Activated naive CD8-positive, alpha-beta T cell (primary cell): ENCODE measurements at regions not wholly inside any gene's neighbourhood (a gene's known extent, or its start where the extent isn't known, plus 50 kb on each side); places are given as distances from the start of the nearest gene placed in this dataset.
"Not testable (repeated sequence)": the region's sequence is repeated elsewhere in the genome, so short reads cannot be mapped to it uniquely, and the experiment has no call there.

ENCODE experiments used
- H3K27ac Mint-ChIP-seq: one replicate; pipeline ENCODE4 v1.8.0; 2021; ENCODE audit warnings: mixed read lengths
- H3K27me3 Mint-ChIP-seq: one replicate; pipeline ENCODE4 v1.8.0; 2021; ENCODE audit warnings: mixed read lengths
- H3K36me3 Mint-ChIP-seq: one replicate; pipeline ENCODE4 v1.8.0; 2021; ENCODE audit warnings: mixed read lengths
- H3K4me1 Mint-ChIP-seq: one replicate; pipeline ENCODE4 v1.8.0; 2021; ENCODE audit warnings: low read depth, mixed read lengths
- H3K4me3 Mint-ChIP-seq: one replicate; pipeline ENCODE4 v1.8.0; 2021; ENCODE audit warnings: mild to moderate bottlenecking, mixed read lengths
- H3K9me3 Mint-ChIP-seq: one replicate; pipeline ENCODE4 v1.8.0; 2021; ENCODE audit warnings: low read depth, mixed read lengths

GRCh38 chr5:63211448-63212132 lies 633.0 kb downstream of the LRRC70 start:
- Mint-ChIP-seq H3K27me3 (no peaks in the 10 kb centered on the region), H3K27ac (no peak overlapping the region), H3K4me3 (no peak overlapping the region), H3K9me3 (peaks cover 12% of the 10 kb centered on the region), H3K36me3 (no peaks in the 10 kb centered on the region), H3K4me1 (no peaks in the 10 kb centered on the region)

DNA sequence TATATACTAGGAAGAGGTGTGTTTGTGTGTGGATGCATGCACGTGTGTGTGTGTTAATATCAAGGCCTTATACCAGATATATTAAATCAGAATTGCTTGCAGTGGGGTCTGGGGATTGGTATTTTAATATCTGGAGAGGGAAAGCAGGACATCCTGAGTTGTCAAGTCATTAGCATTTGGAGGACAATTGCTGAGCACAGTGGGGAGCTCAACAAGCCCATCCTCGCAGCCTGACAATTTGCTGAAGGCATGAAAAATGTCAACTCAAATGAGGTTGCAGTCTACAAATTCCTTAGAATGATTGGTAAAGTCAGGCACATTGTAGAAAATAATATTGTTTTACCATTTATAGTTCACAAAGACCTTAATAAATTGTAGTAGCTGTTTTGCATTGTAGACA lies 627.4 kb downstream of the LRRC70 start:
- Mint-ChIP-seq H3K9me3 (peaks cover 15% of the 10 kb centered on the region), H3K4me3 (no peak overlapping the region), H3K27ac (no peak overlapping the region), H3K27me3 (no peaks in the 10 kb centered on the region), H3K4me1 (no peaks in the 10 kb centered on the region), H3K36me3 (no peaks in the 10 kb centered on the region)

DNA sequence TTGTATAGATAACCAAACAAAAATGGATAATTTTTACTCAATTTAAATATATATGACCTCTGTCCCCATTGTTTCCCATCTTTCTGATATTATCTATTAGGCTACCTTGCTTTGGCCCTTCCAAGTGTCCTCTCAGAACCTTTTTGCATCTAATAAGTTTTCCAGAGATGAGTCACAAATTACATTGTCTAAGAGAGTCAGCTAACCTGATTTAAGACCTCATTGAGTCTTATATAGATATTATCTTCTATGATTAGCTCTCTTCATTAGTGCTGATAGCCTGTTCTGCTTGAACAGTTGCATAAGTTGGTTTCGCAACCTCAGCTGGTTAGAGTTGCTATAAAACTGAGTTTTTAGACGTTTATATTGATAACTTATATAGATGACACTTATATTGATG lies 623.1 kb downstream of the LRRC70 start:
- H3K4me1 Mint-ChIP-seq, result no peaks in the 10 kb centered on the region
- no peak overlapping the region for H3K4me3 Mint-ChIP-seq
- no peaks in the 10 kb centered on the region for H3K36me3 Mint-ChIP-seq
- H3K27ac Mint-ChIP-seq, result no peak overlapping the region
- peaks cover 7% of the 10 kb centered on the region for H3K9me3 Mint-ChIP-seq
- H3K27me3 Mint-ChIP-seq, result no peaks in the 10 kb centered on the region

- Mint-ChIP-seq H3K27me3 (no peaks in the 10 kb centered on the region), H3K9me3 (peaks cover 7% of the 10 kb centered on the region), H3K4me1 (no peaks in the 10 kb centered on the region), H3K27ac (no peak overlapping the region), H3K36me3 (no peaks in the 10 kb centered on the region), H3K4me3 (no peak overlapping the region)
Measured at GRCh38 chr5:63194126-63194525, 615.5 kb downstream of the LRRC70 start.

GRCh38 chr5:63180190-63180589 lies 601.6 kb downstream of the LRRC70 start:
- not testable (repeated sequence) for H3K27me3 Mint-ChIP-seq, H3K9me3 Mint-ChIP-seq, H3K4me1 Mint-ChIP-seq, H3K4me3 Mint-ChIP-seq, H3K27ac Mint-ChIP-seq, H3K36me3 Mint-ChIP-seq

DNA sequence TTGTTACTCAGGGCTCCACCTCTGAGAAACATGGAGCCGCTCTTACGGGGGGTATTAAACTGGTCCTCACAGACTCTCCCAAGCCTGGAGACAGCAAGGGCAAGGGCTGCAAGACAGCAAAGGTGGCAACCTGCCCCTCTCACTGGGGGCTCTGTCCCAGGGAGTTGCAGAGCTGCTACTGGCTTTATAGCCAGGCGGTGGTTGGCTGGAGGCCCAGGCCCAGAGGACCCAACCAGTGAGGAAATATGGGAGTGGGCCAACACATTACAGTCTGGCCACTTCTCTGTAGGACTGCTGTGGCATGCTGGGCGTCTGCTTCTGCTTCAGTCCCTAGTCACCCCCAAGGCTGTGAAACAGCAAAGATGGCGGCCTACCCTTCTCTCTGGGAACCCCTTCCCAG lies 597.2 kb downstream of the LRRC70 start:
- Mint-ChIP-seq H3K27ac (no peak overlapping the region), H3K36me3 (no peaks in the 10 kb centered on the region)

DNA sequence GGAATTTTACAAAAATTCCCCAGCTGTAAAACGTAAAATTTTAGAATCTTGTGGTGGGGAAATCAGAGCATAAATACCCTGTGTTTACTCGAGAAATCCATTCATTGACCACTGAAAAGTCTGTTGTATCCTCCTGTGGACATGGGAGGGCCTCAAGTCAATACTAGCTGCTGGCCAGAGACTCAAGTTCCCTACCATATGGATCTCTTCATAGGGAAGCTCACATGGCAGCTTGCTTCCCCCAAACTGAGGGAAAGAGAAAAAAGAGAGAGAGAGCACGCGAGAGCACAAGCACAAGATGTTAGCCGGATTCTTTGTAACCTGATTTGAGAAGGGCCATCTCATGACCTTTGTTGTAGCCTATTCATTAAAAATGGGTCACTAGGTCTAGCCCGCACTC lies 591.9 kb downstream of the LRRC70 start:
- Mint-ChIP-seq H3K9me3 (peaks cover 4% of the 10 kb centered on the region), H3K27ac (no peak overlapping the region), H3K27me3 (no peaks in the 10 kb centered on the region)

More for the DNA sequence above, 597.2 kb downstream of the LRRC70 start:
- no peaks in the 10 kb centered on the region for H3K27me3 Mint-ChIP-seq
- no peaks in the 10 kb centered on the region for H3K9me3 Mint-ChIP-seq
- no peak overlapping the region for H3K4me3 Mint-ChIP-seq
- no peaks in the 10 kb centered on the region for H3K4me1 Mint-ChIP-seq

GRCh38 chr5:63164838-63165535 lies 586.4 kb downstream of the LRRC70 start:
- no peaks in the 10 kb centered on the region for H3K36me3 Mint-ChIP-seq
- no peaks in the 10 kb centered on the region for H3K4me1 Mint-ChIP-seq
- H3K27ac Mint-ChIP-seq, result no peak overlapping the region
- H3K27me3 Mint-ChIP-seq, result no peaks in the 10 kb centered on the region
- peaks cover 4% of the 10 kb centered on the region for H3K9me3 Mint-ChIP-seq
- H3K4me3 Mint-ChIP-seq, result no peak overlapping the region

More for the DNA sequence above, 591.9 kb downstream of the LRRC70 start:
- H3K36me3 Mint-ChIP-seq, result no peaks in the 10 kb centered on the region
- no peaks in the 10 kb centered on the region for H3K4me1 Mint-ChIP-seq
- H3K4me3 Mint-ChIP-seq, result no peak overlapping the region

DNA sequence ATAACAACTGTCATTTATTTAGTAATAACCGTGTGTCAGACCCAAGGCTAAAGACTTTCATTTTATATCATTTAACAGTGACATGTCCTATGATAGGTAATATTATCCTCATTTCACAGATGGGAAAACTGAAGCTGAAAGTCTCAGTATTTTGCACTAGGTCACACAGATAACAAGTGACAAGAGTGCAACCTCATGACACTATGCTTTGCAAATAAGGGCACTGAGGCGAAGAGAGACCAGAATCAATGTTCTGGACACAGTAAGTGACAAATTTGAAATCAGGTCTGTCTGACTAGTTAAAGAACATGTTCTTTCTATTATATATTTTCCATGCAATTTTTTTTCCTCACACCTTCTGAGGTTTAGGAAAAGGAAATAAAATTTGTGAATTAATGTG lies 585.7 kb downstream of the LRRC70 start:
- no peak overlapping the region for H3K4me3 Mint-ChIP-seq
- H3K27me3 Mint-ChIP-seq, result no peaks in the 10 kb centered on the region
- no peaks in the 10 kb centered on the region for H3K4me1 Mint-ChIP-seq
- H3K27ac Mint-ChIP-seq, result no peak overlapping the region
- no peaks in the 10 kb centered on the region for H3K36me3 Mint-ChIP-seq
- peaks cover 4% of the 10 kb centered on the region for H3K9me3 Mint-ChIP-seq

DNA sequence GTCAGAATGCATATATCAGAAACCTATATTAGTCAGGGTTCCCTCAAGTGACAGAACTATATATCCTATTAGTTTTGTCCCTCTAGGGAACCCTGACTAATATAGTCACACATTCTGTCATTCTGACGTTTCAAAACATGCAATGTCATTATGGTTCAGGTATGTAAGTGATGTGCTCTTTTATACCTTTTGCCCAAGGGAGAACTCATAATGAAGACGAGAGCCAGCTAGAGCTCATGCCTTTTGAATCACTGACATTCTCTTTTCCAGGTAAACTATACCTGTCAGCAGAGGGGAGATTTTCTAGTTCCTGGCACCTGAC lies 576.7 kb downstream of the LRRC70 start:
- Mint-ChIP-seq H3K36me3 (no peaks in the 10 kb centered on the region), H3K9me3 (no peaks in the 10 kb centered on the region), H3K4me1 (no peaks in the 10 kb centered on the region), H3K4me3 (no peak overlapping the region), H3K27me3 (no peaks in the 10 kb centered on the region), H3K27ac (no peak overlapping the region)

- Mint-ChIP-seq H3K9me3 (no peaks in the 10 kb centered on the region), H3K36me3 (no peaks in the 10 kb centered on the region), H3K4me3 (no peak overlapping the region), H3K27me3 (no peaks in the 10 kb centered on the region), H3K4me1 (no peaks in the 10 kb centered on the region), H3K27ac (no peak overlapping the region)
Measured at GRCh38 chr5:63154476-63155309, 576.1 kb downstream of the LRRC70 start.

DNA sequence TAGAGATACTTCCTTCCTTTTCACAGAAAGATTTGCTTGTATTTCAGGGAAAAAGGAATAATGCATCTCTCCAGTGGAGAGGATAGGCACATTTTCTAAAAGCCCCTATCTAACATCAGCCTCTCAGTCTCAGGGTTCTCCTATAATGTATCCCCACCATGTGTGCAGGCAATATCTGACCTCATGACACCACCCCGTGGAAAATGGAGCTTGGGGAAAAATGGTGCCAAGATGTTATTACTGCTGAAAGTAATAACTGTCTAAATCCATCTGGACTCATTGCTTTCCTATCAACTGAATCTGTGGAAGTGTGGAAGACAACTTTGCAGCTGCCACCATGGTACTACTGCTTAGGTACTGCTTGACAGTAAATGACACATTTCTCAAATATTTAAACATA lies 574.3 kb downstream of the LRRC70 start:
- H3K36me3 Mint-ChIP-seq, result no peaks in the 10 kb centered on the region
- no peak overlapping the region for H3K4me3 Mint-ChIP-seq
- H3K27me3 Mint-ChIP-seq, result no peaks in the 10 kb centered on the region
- no peak overlapping the region for H3K27ac Mint-ChIP-seq
- H3K9me3 Mint-ChIP-seq, result peaks cover 6% of the 10 kb centered on the region
- no peaks in the 10 kb centered on the region for H3K4me1 Mint-ChIP-seq

DNA sequence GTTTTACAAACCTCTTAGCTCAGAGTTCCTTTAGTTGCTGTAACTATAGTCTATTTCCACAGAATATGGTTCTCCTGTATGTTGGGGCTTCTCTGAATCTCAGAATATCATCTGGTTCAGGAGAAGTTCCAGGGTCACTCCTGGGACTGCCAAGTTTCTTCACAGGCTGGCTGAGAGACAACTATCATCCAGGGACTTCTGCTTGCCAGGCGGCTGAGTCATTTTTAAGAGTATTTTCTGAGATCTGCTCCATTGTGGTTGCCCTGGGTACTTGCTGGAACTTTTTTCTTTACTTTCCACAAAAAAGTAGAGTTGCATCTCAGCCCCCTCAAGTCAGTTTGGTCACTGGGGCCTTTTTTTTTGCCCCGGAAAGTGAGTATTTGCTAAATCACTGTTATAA lies 566.5 kb downstream of the LRRC70 start:
- H3K27me3 Mint-ChIP-seq, result no peaks in the 10 kb centered on the region
- H3K4me1 Mint-ChIP-seq, result no peaks in the 10 kb centered on the region
- H3K27ac Mint-ChIP-seq, result no peak overlapping the region
- no peak overlapping the region for H3K4me3 Mint-ChIP-seq
- peaks cover 6% of the 10 kb centered on the region for H3K9me3 Mint-ChIP-seq
- no peaks in the 10 kb centered on the region for H3K36me3 Mint-ChIP-seq

- H3K27me3 Mint-ChIP-seq, result no peaks in the 10 kb centered on the region
- no peaks in the 10 kb centered on the region for H3K9me3 Mint-ChIP-seq
- H3K4me1 Mint-ChIP-seq, result no peaks in the 10 kb centered on the region
- H3K4me3 Mint-ChIP-seq, result no peak overlapping the region
- no peak overlapping the region for H3K27ac Mint-ChIP-seq
- no peaks in the 10 kb centered on the region for H3K36me3 Mint-ChIP-seq
Measured at GRCh38 chr5:63141591-63141990, 563.0 kb downstream of the LRRC70 start.

DNA sequence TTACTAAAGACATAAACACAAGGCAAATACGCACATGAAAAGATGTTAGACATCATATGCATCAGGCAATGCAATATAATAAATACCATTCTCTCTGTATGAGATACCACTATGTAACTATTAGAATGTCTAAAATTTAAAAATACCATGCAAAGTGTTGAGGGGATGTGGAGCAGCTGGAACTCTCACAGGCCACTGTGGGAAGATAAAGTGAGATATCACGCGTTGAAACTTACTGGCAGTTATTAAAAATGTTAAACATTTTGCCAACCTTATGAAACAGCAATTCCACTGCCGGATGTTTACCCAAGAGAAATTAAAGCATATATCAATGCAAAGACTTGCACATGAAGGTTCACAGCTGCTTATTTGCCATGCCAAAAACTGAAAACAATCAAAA lies 556.7 kb downstream of the LRRC70 start:
- Mint-ChIP-seq H3K27ac (no peak overlapping the region), H3K9me3 (no peaks in the 10 kb centered on the region), H3K36me3 (no peaks in the 10 kb centered on the region), H3K4me3 (no peak overlapping the region), H3K4me1 (no peaks in the 10 kb centered on the region), H3K27me3 (no peaks in the 10 kb centered on the region)
